ENCODE measurements at regions not wholly inside any gene's neighbourhood (a gene's known extent, or its start where the extent isn't known, plus 50 kb on each side); places are given as distances from the start of the nearest gene placed in this dataset.

DNA sequence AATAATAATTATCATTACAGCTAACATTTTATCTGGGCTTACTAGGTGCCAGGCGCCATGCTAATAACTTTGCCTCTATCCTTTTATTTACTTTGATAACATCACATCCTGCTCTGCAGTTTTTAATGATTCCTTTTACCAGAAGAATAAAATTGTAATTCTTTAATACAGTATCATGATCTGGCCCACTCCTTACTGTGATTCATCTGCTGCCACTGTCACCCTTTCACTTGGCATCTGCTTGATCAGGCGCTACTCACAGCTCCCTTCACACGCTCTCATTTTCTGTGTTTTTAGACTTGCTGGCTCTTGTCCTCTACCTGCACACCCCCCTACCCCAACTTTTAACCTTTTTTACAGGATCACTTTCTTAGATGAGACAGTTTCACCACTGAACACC is 167.5 kb downstream of the NTMT2 start:
- FAIRE-seq = no peak
- WGBS, 3 donors = 80 to 88% (median 86%) methylated on average over 3 of the region's 3 CpGs

DNA sequence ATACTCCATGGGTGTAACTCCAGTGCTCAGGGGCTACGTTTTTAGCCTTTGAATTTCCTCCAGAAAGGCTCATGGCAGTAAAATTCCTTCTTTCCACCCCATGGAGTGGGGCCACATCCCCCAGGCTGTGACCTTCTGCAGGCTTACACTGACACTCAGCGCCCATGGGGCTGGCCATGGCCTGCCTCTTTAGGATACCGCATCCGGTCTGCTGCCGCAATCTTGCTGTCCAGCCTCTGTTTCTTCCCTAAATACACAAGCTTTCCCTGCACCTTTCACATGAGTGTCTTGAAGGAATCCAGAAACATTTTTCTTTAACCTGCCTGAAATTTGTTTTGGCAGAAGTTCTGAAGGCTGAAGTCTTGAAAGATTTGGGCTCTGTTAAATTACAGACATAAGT is 170.5 kb downstream of the NTMT2 start:
- no peak overlapping the region for H3K27ac ChIP-seq (ENCODE audit: low read depth in 1 of 3, low read length in 2 of 3)
- H3K27me3 ChIP-seq (ENCODE audit: control insufficient read depth in 3 of 3, insufficient read depth in 3 of 3, low read length in 3 of 3) = peaks cover 0 to 2% (median 0%) of the 10 kb centered on the region in 3 donors
- H3K36me3 ChIP-seq (ENCODE audit: control insufficient read depth in 3 of 3, insufficient read depth in 2 of 3, low read depth in 1 of 3, low read length in 3 of 3) = no peaks in the 10 kb centered on the region
- no peak overlapping the region for H3K4me3 ChIP-seq (ENCODE audit: low read depth in 1 of 3, low read length in 3 of 3)
- WGBS, 3 donors = 77 to 85% (median 83%) methylated on average over 5 of the region's 5 CpGs
- H3K4me1 ChIP-seq (ENCODE audit: control insufficient read depth in 3 of 3, insufficient read depth in 2 of 3, low read depth in 1 of 3, low read length in 2 of 3) = no peaks in the 10 kb centered on the region
- FAIRE-seq = no peak
- H3K9me3 ChIP-seq (ENCODE audit: control insufficient read depth in 2 of 2, insufficient read depth in 1 of 2, low read depth in 1 of 2, low read length in 1 of 2) = no peaks in the 10 kb centered on the region
- DNase-seq = no peak

More for the DNA sequence above, 167.5 kb downstream of the NTMT2 start:
- Histone ChIP-seq H3K27me3 (ENCODE audit: control insufficient read depth in 3 of 3, insufficient read depth in 3 of 3, low read length in 3 of 3) (peaks cover 0 to 2% (median 0%) of the 10 kb centered on the region in 3 donors), H3K4me3 (ENCODE audit: low read depth in 1 of 3, low read length in 3 of 3) (no peak overlapping the region), H3K36me3 (ENCODE audit: control insufficient read depth in 3 of 3, insufficient read depth in 2 of 3, low read depth in 1 of 3, low read length in 3 of 3) (no peaks in the 10 kb centered on the region), H3K4me1 (ENCODE audit: control insufficient read depth in 3 of 3, insufficient read depth in 2 of 3, low read depth in 1 of 3, low read length in 2 of 3) (no peaks in the 10 kb centered on the region), H3K9me3 (ENCODE audit: control insufficient read depth in 2 of 2, insufficient read depth in 1 of 2, low read depth in 1 of 2, low read length in 1 of 2) (no peaks in the 10 kb centered on the region), H3K27ac (ENCODE audit: low read depth in 1 of 3, low read length in 2 of 3) (no peak overlapping the region)
- DNase-seq = no peak

DNA sequence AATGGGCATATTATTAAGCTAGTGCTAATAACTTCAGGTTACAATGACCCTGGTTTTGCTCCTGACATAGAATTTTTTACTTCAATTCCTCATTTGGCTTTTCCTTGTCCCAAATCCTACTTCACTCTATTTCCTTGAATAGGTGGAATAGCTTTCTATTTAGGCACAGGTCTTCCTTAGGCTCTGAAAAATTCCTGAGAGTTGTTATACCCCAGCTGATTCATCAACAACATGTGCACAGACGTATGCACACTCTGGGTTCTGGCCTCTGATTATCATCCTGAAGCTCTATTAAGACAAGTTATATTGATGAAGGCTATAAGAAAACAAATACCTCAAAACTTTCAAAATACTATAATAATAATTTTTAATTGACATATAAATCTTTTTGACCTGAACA is 172.4 kb downstream of the NTMT2 start:
- WGBS, 3 donors = 42 to 61% (median 45%) methylated on average over 1 of the region's 1 CpG

DNA sequence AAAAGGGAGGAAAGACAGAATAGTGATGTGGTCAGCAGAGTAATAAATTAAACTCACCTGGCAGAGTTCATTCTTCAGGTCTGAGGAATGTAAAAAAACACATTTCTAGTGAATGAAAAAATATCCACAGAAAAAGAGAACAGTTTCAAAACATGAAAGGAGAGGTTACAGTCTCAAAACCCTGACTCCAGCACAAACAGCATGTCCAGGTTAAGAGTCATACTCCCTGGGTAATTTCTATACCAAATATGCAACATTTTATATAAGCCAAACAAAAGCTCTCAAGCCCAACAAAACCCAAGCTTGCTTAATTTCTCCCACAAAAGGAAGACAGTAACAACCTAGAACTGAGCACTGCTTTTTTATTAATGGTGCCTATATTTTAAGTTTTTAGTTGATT is 173.0 kb downstream of the NTMT2 start:
- peaks cover 0 to 2% (median 0%) of the 10 kb centered on the region in 3 donors for H3K27me3 ChIP-seq (ENCODE audit: control insufficient read depth in 3 of 3, insufficient read depth in 3 of 3, low read length in 3 of 3)
- no peak overlapping the region for H3K27ac ChIP-seq (ENCODE audit: low read depth in 1 of 3, low read length in 2 of 3)
- no peak for FAIRE-seq
- H3K9me3 ChIP-seq (ENCODE audit: control insufficient read depth in 2 of 2, insufficient read depth in 1 of 2, low read depth in 1 of 2, low read length in 1 of 2) = no peaks in the 10 kb centered on the region
- no peaks in the 10 kb centered on the region for H3K36me3 ChIP-seq (ENCODE audit: control insufficient read depth in 3 of 3, insufficient read depth in 2 of 3, low read depth in 1 of 3, low read length in 3 of 3)
- no peak overlapping the region for H3K4me3 ChIP-seq (ENCODE audit: low read depth in 1 of 3, low read length in 3 of 3)
- no peaks in the 10 kb centered on the region for H3K4me1 ChIP-seq (ENCODE audit: control insufficient read depth in 3 of 3, insufficient read depth in 2 of 3, low read depth in 1 of 3, low read length in 2 of 3)
- DNase-seq = no peak

More for the DNA sequence above, 172.4 kb downstream of the NTMT2 start:
- Histone ChIP-seq H3K36me3 (ENCODE audit: control insufficient read depth in 3 of 3, insufficient read depth in 2 of 3, low read depth in 1 of 3, low read length in 3 of 3) (no peaks in the 10 kb centered on the region), H3K27ac (ENCODE audit: low read depth in 1 of 3, low read length in 2 of 3) (no peak overlapping the region), H3K9me3 (ENCODE audit: control insufficient read depth in 2 of 2, insufficient read depth in 1 of 2, low read depth in 1 of 2, low read length in 1 of 2) (no peaks in the 10 kb centered on the region), H3K27me3 (ENCODE audit: control insufficient read depth in 3 of 3, insufficient read depth in 3 of 3, low read length in 3 of 3) (peaks cover 0 to 2% (median 0%) of the 10 kb centered on the region in 3 donors), H3K4me3 (ENCODE audit: low read depth in 1 of 3, low read length in 3 of 3) (no peak overlapping the region), H3K4me1 (ENCODE audit: control insufficient read depth in 3 of 3, insufficient read depth in 2 of 3, low read depth in 1 of 3, low read length in 2 of 3) (no peaks in the 10 kb centered on the region)
- FAIRE-seq = no peak
- DNase-seq = no peak

DNA sequence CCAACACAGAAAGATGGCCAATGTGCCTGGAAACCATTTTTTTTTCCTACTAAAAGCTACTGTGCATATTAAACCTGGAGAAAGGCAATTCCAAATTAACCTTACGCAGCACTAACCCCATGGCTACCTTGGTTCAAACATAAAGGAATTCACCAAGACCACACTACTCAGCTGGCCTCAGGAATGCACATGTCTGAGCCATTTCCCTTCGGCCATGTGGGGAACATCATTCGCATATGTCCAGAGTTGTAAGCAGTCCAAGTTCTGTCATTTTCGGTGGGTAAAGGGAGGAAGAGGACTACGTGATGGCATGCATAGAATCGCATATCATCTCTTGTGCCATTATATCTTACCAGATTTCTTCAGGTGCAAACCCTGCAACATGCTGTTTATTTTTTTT is 175.4 kb downstream of the NTMT2 start:
- Histone ChIP-seq H3K4me3 (ENCODE audit: low read depth in 1 of 3, low read length in 3 of 3) (no peak overlapping the region), H3K27ac (ENCODE audit: low read depth in 1 of 3, low read length in 2 of 3) (no peak overlapping the region), H3K27me3 (ENCODE audit: control insufficient read depth in 3 of 3, insufficient read depth in 3 of 3, low read length in 3 of 3) (peaks cover 0 to 2% (median 0%) of the 10 kb centered on the region in 3 donors), H3K36me3 (ENCODE audit: control insufficient read depth in 3 of 3, insufficient read depth in 2 of 3, low read depth in 1 of 3, low read length in 3 of 3) (no peaks in the 10 kb centered on the region), H3K9me3 (ENCODE audit: control insufficient read depth in 2 of 2, insufficient read depth in 1 of 2, low read depth in 1 of 2, low read length in 1 of 2) (no peaks in the 10 kb centered on the region), H3K4me1 (ENCODE audit: control insufficient read depth in 3 of 3, insufficient read depth in 2 of 3, low read depth in 1 of 3, low read length in 2 of 3) (no peaks in the 10 kb centered on the region)
- no peak for FAIRE-seq
- no peak for DNase-seq
- WGBS, 3 donors = 79 to 80% (median 80%) methylated on average over 6 of the region's 6 CpGs

DNA sequence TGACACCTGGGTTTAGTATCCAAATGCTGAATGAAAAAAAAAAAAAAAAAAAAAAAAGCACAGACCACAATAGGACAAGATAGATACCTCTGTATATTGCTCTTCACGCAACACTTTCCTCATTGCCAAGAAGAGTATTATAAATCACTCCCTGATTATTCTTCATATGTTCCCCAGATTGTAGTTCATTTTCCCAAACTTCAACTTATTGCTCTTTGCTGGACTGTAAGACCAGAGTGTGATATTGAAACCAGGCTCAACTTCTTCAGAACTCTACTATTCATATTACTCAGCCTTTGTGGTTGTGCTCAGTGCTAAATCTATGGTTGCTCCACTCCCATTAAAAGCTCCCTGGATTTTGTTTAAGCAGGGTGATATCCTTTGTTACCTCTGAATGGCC is 180.4 kb downstream of the NTMT2 start:
- Histone ChIP-seq H3K4me3 (ENCODE audit: low read depth in 1 of 3, low read length in 3 of 3) (no peak overlapping the region), H3K36me3 (ENCODE audit: control insufficient read depth in 3 of 3, insufficient read depth in 2 of 3, low read depth in 1 of 3, low read length in 3 of 3) (no peaks in the 10 kb centered on the region), H3K27me3 (ENCODE audit: control insufficient read depth in 3 of 3, insufficient read depth in 3 of 3, low read length in 3 of 3) (no peaks in the 10 kb centered on the region), H3K27ac (ENCODE audit: low read depth in 1 of 3, low read length in 2 of 3) (no peak overlapping the region), H3K4me1 (ENCODE audit: control insufficient read depth in 3 of 3, insufficient read depth in 2 of 3, low read depth in 1 of 3, low read length in 2 of 3) (no peaks in the 10 kb centered on the region), H3K9me3 (ENCODE audit: control insufficient read depth in 2 of 2, insufficient read depth in 1 of 2, low read depth in 1 of 2, low read length in 1 of 2) (no peaks in the 10 kb centered on the region)
- FAIRE-seq (no peak), DNase-seq (no peak)
- 82 to 98% (median 83%) methylated on average over 1 of the region's 1 CpG for WGBS, 3 donors

DNA sequence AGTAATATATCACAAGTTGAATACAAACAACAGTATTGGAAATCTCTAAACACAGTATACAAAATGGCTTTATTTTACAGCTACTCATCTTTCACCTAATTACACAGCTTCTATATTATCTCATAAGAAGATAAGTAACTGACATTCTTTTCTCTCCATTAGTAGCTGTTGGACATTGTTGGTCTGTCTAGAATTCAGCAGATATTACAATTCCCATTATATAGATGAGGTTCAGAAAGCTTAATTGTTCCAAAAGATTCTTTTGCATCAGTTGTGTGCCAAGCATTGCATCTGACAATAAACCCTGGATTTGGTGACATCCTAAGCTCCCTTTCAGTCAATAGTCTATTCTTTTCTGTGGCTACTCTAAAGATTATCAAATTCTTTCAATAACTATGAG is 187.0 kb downstream of the NTMT2 start:
- FAIRE-seq = no peak
- no peaks in the 10 kb centered on the region for H3K27me3 ChIP-seq (ENCODE audit: control insufficient read depth in 3 of 3, insufficient read depth in 3 of 3, low read length in 3 of 3)
- no peaks in the 10 kb centered on the region for H3K36me3 ChIP-seq (ENCODE audit: control insufficient read depth in 3 of 3, insufficient read depth in 2 of 3, low read depth in 1 of 3, low read length in 3 of 3)
- no peaks in the 10 kb centered on the region for H3K4me1 ChIP-seq (ENCODE audit: control insufficient read depth in 3 of 3, insufficient read depth in 2 of 3, low read depth in 1 of 3, low read length in 2 of 3)
- DNase-seq = no peak
- no peak overlapping the region for H3K4me3 ChIP-seq (ENCODE audit: low read depth in 1 of 3, low read length in 3 of 3)
- H3K9me3 ChIP-seq (ENCODE audit: control insufficient read depth in 2 of 2, insufficient read depth in 1 of 2, low read depth in 1 of 2, low read length in 1 of 2) = no peaks in the 10 kb centered on the region
- no peak overlapping the region for H3K27ac ChIP-seq (ENCODE audit: low read depth in 1 of 3, low read length in 2 of 3)

DNA sequence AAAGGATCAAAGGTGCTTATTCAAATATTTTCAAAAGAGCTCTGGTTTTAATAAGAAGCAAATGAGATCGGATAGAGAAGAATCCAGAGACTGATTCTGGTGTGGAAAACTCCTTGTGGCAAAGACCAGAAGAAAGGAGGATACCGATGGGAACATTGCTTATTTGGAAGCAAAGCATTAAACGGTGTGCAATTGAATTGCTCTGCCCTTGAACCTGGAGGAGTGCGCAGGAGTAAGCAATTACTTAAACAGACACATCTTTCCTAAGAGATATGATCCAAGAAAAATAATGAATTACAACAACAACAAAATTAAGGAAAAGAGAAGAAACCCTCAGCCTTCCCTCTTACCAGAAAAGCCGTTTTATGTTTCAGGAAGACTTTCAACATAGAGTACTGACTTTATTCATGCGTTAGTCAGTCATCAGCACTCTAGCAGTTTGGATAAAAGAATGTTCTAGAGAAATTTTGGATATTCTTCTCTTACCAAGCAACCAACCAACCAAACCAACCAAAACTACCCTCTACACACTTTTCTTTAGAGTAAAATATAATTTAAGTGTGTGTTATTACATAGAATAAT is 191.7 kb downstream of the NTMT2 start:
- Histone ChIP-seq H3K9me3 (ENCODE audit: control insufficient read depth in 2 of 2, insufficient read depth in 1 of 2, low read depth in 1 of 2, low read length in 1 of 2) (no peaks in the 10 kb centered on the region), H3K27ac (ENCODE audit: low read depth in 1 of 3, low read length in 2 of 3) (no peak overlapping the region), H3K36me3 (ENCODE audit: control insufficient read depth in 3 of 3, insufficient read depth in 2 of 3, low read depth in 1 of 3, low read length in 3 of 3) (no peaks in the 10 kb centered on the region), H3K4me1 (ENCODE audit: control insufficient read depth in 3 of 3, insufficient read depth in 2 of 3, low read depth in 1 of 3, low read length in 2 of 3) (no peaks in the 10 kb centered on the region), H3K27me3 (ENCODE audit: control insufficient read depth in 3 of 3, insufficient read depth in 3 of 3, low read length in 3 of 3) (no peaks in the 10 kb centered on the region), H3K4me3 (ENCODE audit: low read depth in 1 of 3, low read length in 3 of 3) (no peak overlapping the region)
- 76 to 85% (median 84%) methylated on average over 6 of the region's 6 CpGs for WGBS, 3 donors
- DNase-seq (no peak), FAIRE-seq (no peak)

DNA sequence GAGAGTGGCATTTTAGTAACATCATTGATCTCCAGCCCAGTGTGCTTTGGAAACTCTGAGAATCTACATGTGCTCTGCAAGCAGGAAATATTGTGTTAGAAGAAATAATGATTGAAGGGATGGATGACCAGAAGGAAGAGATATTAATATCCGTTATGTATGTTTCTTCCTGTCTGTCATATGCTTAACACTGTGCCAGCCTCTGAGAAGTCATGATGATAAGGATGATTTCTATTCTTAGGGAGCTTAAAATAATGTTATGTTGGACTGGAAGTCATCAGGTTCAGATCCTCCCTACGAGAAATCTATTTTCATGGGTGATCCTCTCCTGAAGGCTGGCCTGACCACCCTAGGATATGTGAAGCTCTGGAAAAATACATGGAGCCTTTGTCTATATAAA is 192.4 kb upstream of the GORAB start:
- no peak overlapping the region for H3K27ac ChIP-seq (ENCODE audit: low read depth in 1 of 3, low read length in 2 of 3)
- H3K4me3 ChIP-seq (ENCODE audit: low read depth in 1 of 3, low read length in 3 of 3) = no peak overlapping the region
- 71 to 81% (median 80%) methylated on average over 2 of the region's 2 CpGs for WGBS, 3 donors
- H3K4me1 ChIP-seq (ENCODE audit: control insufficient read depth in 3 of 3, insufficient read depth in 2 of 3, low read depth in 1 of 3, low read length in 2 of 3) = no peaks in the 10 kb centered on the region
- H3K9me3 ChIP-seq (ENCODE audit: control insufficient read depth in 2 of 2, insufficient read depth in 1 of 2, low read depth in 1 of 2, low read length in 1 of 2) = no peaks in the 10 kb centered on the region
- no peaks in the 10 kb centered on the region for H3K36me3 ChIP-seq (ENCODE audit: control insufficient read depth in 3 of 3, insufficient read depth in 2 of 3, low read depth in 1 of 3, low read length in 3 of 3)
- FAIRE-seq (no peak), DNase-seq (no peak)
- no peaks in the 10 kb centered on the region for H3K27me3 ChIP-seq (ENCODE audit: control insufficient read depth in 3 of 3, insufficient read depth in 3 of 3, low read length in 3 of 3)

All from small intestine (tissue), 7 donors.